ENCODE measurements at regions not wholly inside any gene's neighbourhood (a gene's known extent, or its start where the extent isn't known, plus 50 kb on each side); places are given as distances from the start of the nearest gene placed in this dataset.
A peak's percentile ranks its signal among the peaks of the same experiment; 100 is the strongest.

- no peak for DNase-seq
- Histone ChIP-seq H3K9me3 (no peaks in the 10 kb centered on the region), H3K36me3 (no peaks in the 10 kb centered on the region), H3K4me3 (no peak overlapping the region), H3K27me3 (no peaks in the 10 kb centered on the region), H3K27ac (no peak overlapping the region), H3K4me1 (no peaks in the 10 kb centered on the region)
- TF ChIP-seq POLR2A (IDR thresholded peaks at IDR 0.05) (no peak), POLR2AphosphoS5 (IDR thresholded peaks at IDR 0.05) (no peak), EP300 (IDR thresholded peaks at IDR 0.05) (no peak), CTCF (IDR thresholded peaks at IDR 0.05) (no peak)
- intact Hi-C loops (cut with DNase I; ENCODE audit: low total_unique reads), result no loop called here
- 56 to 73% (median 59%) methylated on average over 3 of the region's 3 CpGs for WGBS, 5 donors
Observed at GRCh38 chr5:89349246-89349980, 466.4 kb upstream of the MEF2C start.

DNA sequence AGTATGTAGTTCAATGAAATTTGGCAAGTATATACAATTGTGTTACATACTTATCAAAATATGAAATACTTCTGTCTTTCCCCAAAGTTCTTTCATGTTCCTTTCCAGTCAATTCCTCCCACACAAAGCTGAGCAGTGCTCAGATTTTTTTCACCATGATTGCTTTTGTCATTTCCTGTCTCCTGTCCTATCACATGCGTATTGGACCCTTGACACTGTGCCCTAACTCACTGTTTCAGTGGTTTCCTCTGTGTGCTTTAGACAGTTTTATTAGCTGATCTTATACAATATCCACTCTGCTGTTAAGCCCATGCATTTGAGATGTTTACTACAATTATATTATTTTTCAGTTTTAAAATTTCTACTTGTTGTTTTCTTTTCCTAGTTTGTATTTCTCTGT is 463.6 kb upstream of the MEF2C start:
- 58 to 80% (median 79%) methylated on average over 1 of the region's 1 CpG for WGBS, 5 donors
- intact Hi-C loops (cut with DNase I; ENCODE audit: low total_unique reads), result no loop called here

DNA sequence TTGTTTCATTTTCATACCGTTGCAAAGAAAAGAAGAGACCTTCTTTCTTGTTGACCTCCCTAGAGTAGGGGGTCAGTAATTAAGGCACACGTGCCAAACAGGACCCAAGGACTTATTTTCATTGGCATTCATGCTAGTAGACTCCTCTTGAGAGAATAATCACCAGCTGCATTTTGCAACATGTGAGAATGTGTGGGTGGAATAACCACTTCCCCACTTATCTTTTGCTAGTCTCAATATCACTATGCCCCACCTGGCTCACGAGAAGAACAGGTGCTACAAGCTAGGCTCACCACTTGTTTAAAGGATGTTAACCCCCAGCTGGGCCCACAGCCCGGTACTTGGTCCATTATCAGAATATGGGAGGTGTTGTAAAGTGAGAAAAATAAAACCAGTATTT is 460.7 kb upstream of the MEF2C start:
- H3K27me3 ChIP-seq, result no peaks in the 10 kb centered on the region
- intact Hi-C loops (cut with DNase I; ENCODE audit: low total_unique reads), result no loop called here
- WGBS, 5 donors, result 15 to 30% (median 20%) methylated on average over 4 of the region's 4 CpGs
- H3K4me3 ChIP-seq, result no peak overlapping the region
- no peaks in the 10 kb centered on the region for H3K9me3 ChIP-seq
- DNase-seq, result peak in 1 of 2 donors; percentile 33
- no peak for TF ChIP-seq POLR2AphosphoS5 (IDR thresholded peaks at IDR 0.05)
- no peak overlapping the region for H3K27ac ChIP-seq
- no peaks in the 10 kb centered on the region for H3K4me1 ChIP-seq
- no peaks in the 10 kb centered on the region for H3K36me3 ChIP-seq

More for the DNA sequence above, 463.6 kb upstream of the MEF2C start:
- TF ChIP-seq EP300 (IDR thresholded peaks at IDR 0.05) (no peak), POLR2A (IDR thresholded peaks at IDR 0.05) (no peak), CTCF (IDR thresholded peaks at IDR 0.05) (no peak), POLR2AphosphoS5 (IDR thresholded peaks at IDR 0.05) (no peak)
- Histone ChIP-seq H3K36me3 (no peaks in the 10 kb centered on the region), H3K27ac (no peak overlapping the region), H3K9me3 (no peaks in the 10 kb centered on the region), H3K4me3 (no peak overlapping the region), H3K4me1 (no peaks in the 10 kb centered on the region), H3K27me3 (no peaks in the 10 kb centered on the region)
- no peak for DNase-seq

- no peaks in the 10 kb centered on the region for H3K36me3 ChIP-seq
- no peak overlapping the region for H3K4me3 ChIP-seq
- no peak for TF ChIP-seq POLR2AphosphoS5 (IDR thresholded peaks at IDR 0.05)
- H3K9me3 ChIP-seq, result no peaks in the 10 kb centered on the region
- DNase-seq, result no peak
- 58 to 68% (median 62%) methylated on average over 2 of the region's 2 CpGs for WGBS, 5 donors
- intact Hi-C loops (cut with DNase I; ENCODE audit: low total_unique reads), result no loop called here
- no peaks in the 10 kb centered on the region for H3K27me3 ChIP-seq
- no peak overlapping the region for H3K27ac ChIP-seq
- no peaks in the 10 kb centered on the region for H3K4me1 ChIP-seq
Observed at GRCh38 chr5:89342106-89342876, 459.3 kb upstream of the MEF2C start.

- WGBS, 5 donors, result 56 to 70% (median 61%) methylated on average over 2 of the region's 2 CpGs
- no peaks in the 10 kb centered on the region for H3K27me3 ChIP-seq
Observed at GRCh38 chr5:89338935-89339334, 456.0 kb upstream of the MEF2C start.

More at GRCh38 chr5:89338935-89339334, 456.0 kb upstream of the MEF2C start:
- Histone ChIP-seq H3K9me3 (no peaks in the 10 kb centered on the region), H3K36me3 (no peaks in the 10 kb centered on the region), H3K4me3 (no peak overlapping the region), H3K4me1 (no peaks in the 10 kb centered on the region), H3K27ac (no peak overlapping the region)
- no peak for DNase-seq
- TF ChIP-seq POLR2A (IDR thresholded peaks at IDR 0.05) (no peak), CTCF (IDR thresholded peaks at IDR 0.05) (no peak), POLR2AphosphoS5 (IDR thresholded peaks at IDR 0.05) (no peak), EP300 (IDR thresholded peaks at IDR 0.05) (no peak)
- intact Hi-C loops (cut with DNase I; ENCODE audit: low total_unique reads), result no loop called here

All from stomach (tissue), 8 donors.